HG02610 (cell line): ENCODE measurements at regions not wholly inside any gene's neighbourhood (a gene's known extent, or its start where the extent isn't known, plus 50 kb on each side); places are given as distances from the start of the nearest gene placed in this dataset.
A peak's percentile ranks its signal among the peaks of the same experiment; 100 is the strongest.

Experiments used
- ATAC-seq: cut with Tn5 transposase; IDR thresholded peaks from one replicate; pipeline ENCODE4 v1.9.1; 2021; ENCODE audit warnings: mild to moderate bottlenecking, moderate library complexity; ENCODE audit not compliant: unreplicated experiment

- no peak for ATAC-seq
Observed at GRCh38 chr4:14084598-14084997, 457.1 kb upstream of the BOD1L1 start.

- ATAC-seq, result no peak
Observed at GRCh38 chr4:14087459-14087858, 459.9 kb upstream of the BOD1L1 start.

GRCh38 chr4:14087921-14088320, 460.4 kb upstream of the BOD1L1 start:
- ATAC-seq, result no peak

GRCh38 chr4:14091531-14091930, 464.0 kb upstream of the BOD1L1 start:
- no peak for ATAC-seq

- no peak for ATAC-seq
Observed at GRCh38 chr4:14091966-14092365, 464.4 kb upstream of the BOD1L1 start.

- no peak for ATAC-seq
Observed at GRCh38 chr4:14092741-14093140, 465.2 kb upstream of the BOD1L1 start.

GRCh38 chr4:14095831-14096230, 468.3 kb upstream of the BOD1L1 start:
- no peak for ATAC-seq

GRCh38 chr4:14096396-14096965, 469.0 kb upstream of the BOD1L1 start:
- ATAC-seq, result no peak

- ATAC-seq, result no peak
Observed at GRCh38 chr4:14100349-14100748, 472.8 kb upstream of the BOD1L1 start.

- ATAC-seq, result no peak
Observed at GRCh38 chr4:14110407-14110806, 482.9 kb upstream of the BOD1L1 start.

GRCh38 chr4:14111730-14112181, 484.2 kb upstream of the BOD1L1 start:
- ATAC-seq, result no peak

- ATAC-seq, result no peak
Observed at GRCh38 chr4:14115106-14115505, 487.6 kb upstream of the BOD1L1 start.

GRCh38 chr4:14117575-14118238, 490.2 kb upstream of the BOD1L1 start:
- no peak for ATAC-seq

- ATAC-seq, result no peak
Observed at GRCh38 chr4:14124816-14125215, 497.3 kb upstream of the BOD1L1 start.

GRCh38 chr4:14125375-14126129, 498.0 kb upstream of the BOD1L1 start:
- ATAC-seq, result peak; percentile 91

- ATAC-seq, result no peak
Observed at GRCh38 chr4:14130551-14130950, 503.0 kb upstream of the BOD1L1 start.

- no peak for ATAC-seq
Observed at GRCh38 chr4:14131335-14131734, 503.8 kb upstream of the BOD1L1 start.

- no peak for ATAC-seq
Observed at GRCh38 chr4:14132301-14132700, 504.8 kb upstream of the BOD1L1 start.

- no peak for ATAC-seq
Observed at GRCh38 chr4:14138106-14138505, 510.6 kb upstream of the BOD1L1 start.

GRCh38 chr4:14143892-14144291, 516.4 kb upstream of the BOD1L1 start:
- ATAC-seq, result no peak

- ATAC-seq, result no peak
Observed at GRCh38 chr4:14149176-14150053, 521.9 kb upstream of the BOD1L1 start.
